ENCODE measurements at regions not wholly inside any gene's neighbourhood (a gene's known extent, or its start where the extent isn't known, plus 50 kb on each side); places are given as distances from the start of the nearest gene placed in this dataset.
"Not testable (repeated sequence)": the region's sequence is repeated elsewhere in the genome, so short reads cannot be mapped to it uniquely, and the experiment has no call there.

- Mint-ChIP-seq H3K27me3 (ENCODE audit: low read depth) (no peaks in the 10 kb centered on the region), H3K9me3 (no peaks in the 10 kb centered on the region), H3K4me1 (ENCODE audit: low read depth) (no peaks in the 10 kb centered on the region), H3K27ac (no peak overlapping the region), H3K4me3 (ENCODE audit: low read depth) (no peak overlapping the region), H3K36me3 (ENCODE audit: low read depth) (no peaks in the 10 kb centered on the region)
- DNase-seq (ENCODE audit: low spot score) = no peak
- intact Hi-C loops (cut with micrococcal nuclease) = no loop called here
These were observed 113.0 kb upstream of the EYA4 start for GRCh38 chr6:133128191-133128590.

GRCh38 chr6:133129556-133129955, 111.6 kb upstream of the EYA4 start:
- Mint-ChIP-seq H3K27me3 (ENCODE audit: low read depth) (no peaks in the 10 kb centered on the region), H3K36me3 (ENCODE audit: low read depth) (no peaks in the 10 kb centered on the region), H3K4me3 (ENCODE audit: low read depth) (no peak overlapping the region), H3K4me1 (ENCODE audit: low read depth) (no peaks in the 10 kb centered on the region), H3K9me3 (no peaks in the 10 kb centered on the region), H3K27ac (no peak overlapping the region)
- intact Hi-C loops (cut with micrococcal nuclease) = no loop called here
- DNase-seq (ENCODE audit: low spot score) = no peak

DNA sequence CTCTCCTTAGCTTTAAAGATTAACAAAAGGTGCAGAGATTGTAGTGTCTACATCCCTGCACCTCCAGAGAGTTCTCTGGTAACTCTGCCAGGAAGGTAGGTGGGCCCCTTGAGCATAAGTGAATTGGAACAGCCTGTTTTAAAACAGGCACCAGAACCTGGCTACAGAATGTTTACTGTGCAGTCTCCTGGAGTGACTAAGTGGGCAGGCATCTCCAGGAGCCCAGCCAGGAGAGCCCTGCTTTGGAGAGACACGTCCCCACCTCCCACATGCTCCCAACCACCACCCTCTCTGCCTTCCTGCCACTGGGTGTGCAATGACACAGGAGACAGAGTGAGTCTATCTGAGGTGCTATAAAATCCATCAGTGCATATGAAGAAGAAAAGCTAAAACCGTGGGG, 110.3 kb upstream of the EYA4 start:
- DNase-seq (ENCODE audit: low spot score) = no peak
- H3K27ac Mint-ChIP-seq = no peak overlapping the region
- H3K9me3 Mint-ChIP-seq = no peaks in the 10 kb centered on the region
- H3K4me1 Mint-ChIP-seq (ENCODE audit: low read depth) = no peaks in the 10 kb centered on the region
- H3K36me3 Mint-ChIP-seq (ENCODE audit: low read depth) = no peaks in the 10 kb centered on the region
- intact Hi-C loops (cut with micrococcal nuclease) = no loop called here
- no peak overlapping the region for H3K4me3 Mint-ChIP-seq (ENCODE audit: low read depth)
- H3K27me3 Mint-ChIP-seq (ENCODE audit: low read depth) = no peaks in the 10 kb centered on the region

GRCh38 chr6:133131621-133132465, 109.3 kb upstream of the EYA4 start:
- no peaks in the 10 kb centered on the region for H3K36me3 Mint-ChIP-seq (ENCODE audit: low read depth)
- no peak overlapping the region for H3K4me3 Mint-ChIP-seq (ENCODE audit: low read depth)
- no peaks in the 10 kb centered on the region for H3K9me3 Mint-ChIP-seq
- no peak for DNase-seq (ENCODE audit: low spot score)
- H3K4me1 Mint-ChIP-seq (ENCODE audit: low read depth) = no peaks in the 10 kb centered on the region
- H3K27ac Mint-ChIP-seq = no peak overlapping the region
- no peaks in the 10 kb centered on the region for H3K27me3 Mint-ChIP-seq (ENCODE audit: low read depth)
- intact Hi-C loops (cut with micrococcal nuclease) = no loop called here

GRCh38 chr6:133132466-133132971, 108.6 kb upstream of the EYA4 start:
- no peak for DNase-seq (ENCODE audit: low spot score)
- H3K36me3 Mint-ChIP-seq (ENCODE audit: low read depth) = no peaks in the 10 kb centered on the region
- H3K4me1 Mint-ChIP-seq (ENCODE audit: low read depth) = no peaks in the 10 kb centered on the region
- no peaks in the 10 kb centered on the region for H3K9me3 Mint-ChIP-seq
- intact Hi-C loops (cut with micrococcal nuclease) = no loop called here
- no peaks in the 10 kb centered on the region for H3K27me3 Mint-ChIP-seq (ENCODE audit: low read depth)
- no peak overlapping the region for H3K27ac Mint-ChIP-seq
- H3K4me3 Mint-ChIP-seq (ENCODE audit: low read depth) = no peak overlapping the region

- no peak overlapping the region for H3K4me3 Mint-ChIP-seq (ENCODE audit: low read depth)
- intact Hi-C loops (cut with micrococcal nuclease) = no loop called here
These were observed 104.8 kb upstream of the EYA4 start for GRCh38 chr6:133136177-133136880.

GRCh38 chr6:133147470-133148184, 93.5 kb upstream of the EYA4 start:
- H3K9me3 Mint-ChIP-seq; H3K4me1 Mint-ChIP-seq (ENCODE audit: low read depth); H3K27ac Mint-ChIP-seq; H3K36me3 Mint-ChIP-seq (ENCODE audit: low read depth); DNase-seq (ENCODE audit: low spot score); H3K4me3 Mint-ChIP-seq (ENCODE audit: low read depth); H3K27me3 Mint-ChIP-seq (ENCODE audit: low read depth); intact Hi-C loops (cut with micrococcal nuclease): not testable (repeated sequence)

More at GRCh38 chr6:133136177-133136880, 104.8 kb upstream of the EYA4 start:
- Mint-ChIP-seq H3K27me3 (ENCODE audit: low read depth) (no peaks in the 10 kb centered on the region), H3K4me1 (ENCODE audit: low read depth) (no peaks in the 10 kb centered on the region), H3K27ac (no peak overlapping the region), H3K36me3 (ENCODE audit: low read depth) (no peaks in the 10 kb centered on the region), H3K9me3 (no peaks in the 10 kb centered on the region)
- no peak for DNase-seq (ENCODE audit: low spot score)

- Mint-ChIP-seq H3K36me3 (ENCODE audit: low read depth) (no peaks in the 10 kb centered on the region), H3K4me3 (ENCODE audit: low read depth) (no peak overlapping the region), H3K4me1 (ENCODE audit: low read depth) (no peaks in the 10 kb centered on the region), H3K9me3 (no peaks in the 10 kb centered on the region), H3K27ac (no peak overlapping the region), H3K27me3 (ENCODE audit: low read depth) (no peaks in the 10 kb centered on the region)
- DNase-seq (ENCODE audit: low spot score) = no peak
- intact Hi-C loops (cut with micrococcal nuclease) = no loop called here
These were observed 84.5 kb upstream of the EYA4 start for GRCh38 chr6:133156689-133157088.

DNA sequence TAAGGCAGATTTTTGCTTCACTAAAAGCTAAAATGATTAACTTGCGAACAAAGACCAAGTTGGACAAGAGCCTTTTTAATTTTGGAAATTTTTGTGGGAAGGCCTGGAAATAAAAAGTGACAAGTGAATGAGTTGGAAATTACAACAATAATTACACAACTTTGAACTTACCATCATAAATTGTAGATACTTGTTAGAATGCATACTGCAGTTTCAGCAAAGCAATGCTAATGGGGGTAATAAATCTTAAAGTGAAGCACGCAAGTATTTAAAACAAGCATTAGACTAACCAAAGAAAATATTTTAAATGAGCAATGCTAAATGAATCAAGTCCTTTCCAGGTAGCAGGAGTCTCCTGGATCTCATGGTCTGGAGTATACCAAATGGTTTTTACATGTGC, 83.2 kb upstream of the EYA4 start:
- Mint-ChIP-seq H3K9me3 (no peaks in the 10 kb centered on the region), H3K27me3 (ENCODE audit: low read depth) (no peaks in the 10 kb centered on the region), H3K4me3 (ENCODE audit: low read depth) (no peak overlapping the region), H3K36me3 (ENCODE audit: low read depth) (no peaks in the 10 kb centered on the region), H3K27ac (no peak overlapping the region), H3K4me1 (ENCODE audit: low read depth) (no peaks in the 10 kb centered on the region)
- intact Hi-C loops (cut with micrococcal nuclease) = no loop called here
- DNase-seq (ENCODE audit: low spot score) = no peak

- no peaks in the 10 kb centered on the region for H3K27me3 Mint-ChIP-seq (ENCODE audit: low read depth)
- no peaks in the 10 kb centered on the region for H3K4me1 Mint-ChIP-seq (ENCODE audit: low read depth)
- no peak overlapping the region for H3K27ac Mint-ChIP-seq
- intact Hi-C loops (cut with micrococcal nuclease) = no loop called here
- no peak for DNase-seq (ENCODE audit: low spot score)
- H3K9me3 Mint-ChIP-seq = no peaks in the 10 kb centered on the region
- H3K4me3 Mint-ChIP-seq (ENCODE audit: low read depth) = no peak overlapping the region
- H3K36me3 Mint-ChIP-seq (ENCODE audit: low read depth) = no peaks in the 10 kb centered on the region
These were observed 81.8 kb upstream of the EYA4 start for GRCh38 chr6:133159255-133159795.

DNA sequence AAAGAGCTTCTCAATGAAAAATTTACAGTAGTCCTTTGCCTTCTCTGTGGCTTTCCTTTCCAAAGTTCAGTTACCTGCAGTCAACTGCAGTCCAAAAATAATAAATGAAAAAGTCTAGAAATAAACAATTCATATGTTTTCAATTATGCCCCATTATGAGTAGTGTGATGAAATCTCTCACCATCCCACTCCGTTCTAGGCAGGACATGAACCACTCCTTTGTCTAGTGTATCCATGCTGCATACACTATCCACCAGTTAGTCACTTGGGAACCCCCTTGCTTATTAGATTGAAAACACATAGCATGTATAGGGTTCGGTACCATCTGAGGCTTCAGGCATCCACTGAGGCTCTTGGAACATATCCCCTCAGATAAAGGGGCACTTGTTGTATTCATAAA, 80.6 kb upstream of the EYA4 start:
- no peaks in the 10 kb centered on the region for H3K27me3 Mint-ChIP-seq (ENCODE audit: low read depth)
- H3K27ac Mint-ChIP-seq = no peak overlapping the region
- no peak overlapping the region for H3K4me3 Mint-ChIP-seq (ENCODE audit: low read depth)
- no peaks in the 10 kb centered on the region for H3K36me3 Mint-ChIP-seq (ENCODE audit: low read depth)
- intact Hi-C loops (cut with micrococcal nuclease) = no loop called here
- no peaks in the 10 kb centered on the region for H3K9me3 Mint-ChIP-seq
- DNase-seq (ENCODE audit: low spot score) = no peak
- no peaks in the 10 kb centered on the region for H3K4me1 Mint-ChIP-seq (ENCODE audit: low read depth)

DNA sequence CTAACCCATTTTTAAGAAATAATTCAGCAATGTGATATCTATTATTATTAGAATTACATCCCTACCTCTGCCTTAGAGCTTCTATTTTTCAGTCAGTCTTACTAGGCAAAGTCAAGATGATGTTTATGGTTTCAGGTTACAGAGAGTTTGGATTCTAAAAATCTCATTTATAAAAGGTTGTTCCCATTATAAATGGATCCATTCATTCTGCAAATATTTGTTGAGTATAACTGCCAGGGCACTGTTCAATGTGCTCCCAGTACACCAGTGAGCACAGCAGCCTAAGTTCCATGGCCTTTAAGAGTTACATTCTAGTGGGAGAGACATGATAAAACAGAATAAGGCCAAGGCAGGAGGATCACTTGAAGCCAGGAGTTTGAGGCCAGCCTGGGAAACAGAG, 75.9 kb upstream of the EYA4 start:
- intact Hi-C loops (cut with micrococcal nuclease) = no loop called here
- Mint-ChIP-seq H3K27ac (no peak overlapping the region), H3K4me1 (ENCODE audit: low read depth) (no peaks in the 10 kb centered on the region), H3K36me3 (ENCODE audit: low read depth) (no peaks in the 10 kb centered on the region), H3K9me3 (no peaks in the 10 kb centered on the region), H3K27me3 (ENCODE audit: low read depth) (no peaks in the 10 kb centered on the region), H3K4me3 (ENCODE audit: low read depth) (no peak overlapping the region)
- DNase-seq (ENCODE audit: low spot score) = no peak

All from activated T-helper 2 cell treated with anti-CD3 and anti-CD28 coated beads, Interferon-gamma antibody, Interleukin-2, Interleukin-4, amounts not matched to agents 10 μg/mL and 5 μg/mL and 100 μg/mL, durations not matched to agents 14 hours and 24 hours and 36 hours (primary cell).